Activated gamma-delta T cell treated with Interleukin-2 at 50 U/mL for 16 hours (primary cell): ENCODE measurements at regions not wholly inside any gene's neighbourhood (a gene's known extent, or its start where the extent isn't known, plus 50 kb on each side); places are given as distances from the start of the nearest gene placed in this dataset.

Source experiments
- DNase-seq: peaks from one replicate; pipeline ENCODE4 v3.0.0-alpha.2; 2020

DNA sequence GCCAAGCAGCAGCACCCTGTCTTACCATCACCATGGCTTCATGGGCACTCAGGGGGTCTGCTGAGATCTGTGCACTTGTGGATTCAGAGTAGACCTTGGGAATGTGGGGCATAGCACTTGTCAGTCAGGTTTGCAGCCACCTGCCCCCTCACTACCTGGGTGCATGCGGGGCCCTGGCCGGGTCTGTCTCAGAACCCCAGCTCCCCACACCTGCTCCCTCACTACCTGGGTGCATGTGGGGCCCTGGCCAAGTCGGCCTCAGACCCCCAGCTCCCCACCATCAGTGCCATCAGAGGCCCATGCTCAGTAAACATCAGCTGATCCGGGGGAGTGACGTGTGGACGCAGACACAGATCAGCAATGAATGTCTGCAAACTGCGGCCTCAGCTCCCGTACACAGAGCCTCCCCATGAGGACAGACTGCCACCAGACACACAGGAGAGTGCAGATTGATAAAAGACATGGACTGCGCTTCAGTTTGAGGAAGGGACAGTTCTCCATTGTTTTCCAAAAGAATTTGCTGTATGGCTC, 205.1 kb downstream of the GLI2 start:
- no peak for DNase-seq

DNA sequence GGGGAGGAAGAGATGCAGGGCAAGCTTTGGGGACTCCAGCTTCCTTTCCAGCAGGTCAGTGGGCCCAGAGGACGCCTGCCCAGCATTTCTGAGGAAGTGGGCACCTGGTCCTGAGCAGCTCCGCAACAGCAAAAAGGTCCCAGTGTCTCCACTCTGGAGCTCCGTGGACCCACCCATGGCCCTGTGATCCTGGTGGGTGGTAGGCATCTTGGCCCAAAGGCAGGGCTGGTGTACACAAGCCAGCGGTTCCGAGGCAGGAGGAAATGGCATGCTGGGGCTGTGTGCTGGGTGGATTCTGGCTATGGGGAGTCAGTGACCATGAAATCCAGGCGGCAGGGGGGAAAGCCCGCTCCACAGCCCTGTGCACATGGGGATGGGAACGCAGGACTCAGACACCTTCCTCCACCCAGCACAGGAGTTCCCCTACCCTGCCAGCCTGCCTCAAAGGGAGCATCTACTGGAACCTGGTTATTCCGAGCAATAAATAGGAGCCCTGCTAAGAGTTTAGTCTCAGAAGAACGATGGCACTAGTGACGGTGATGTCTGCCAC, 206.0 kb downstream of the GLI2 start:
- no peak for DNase-seq

DNA sequence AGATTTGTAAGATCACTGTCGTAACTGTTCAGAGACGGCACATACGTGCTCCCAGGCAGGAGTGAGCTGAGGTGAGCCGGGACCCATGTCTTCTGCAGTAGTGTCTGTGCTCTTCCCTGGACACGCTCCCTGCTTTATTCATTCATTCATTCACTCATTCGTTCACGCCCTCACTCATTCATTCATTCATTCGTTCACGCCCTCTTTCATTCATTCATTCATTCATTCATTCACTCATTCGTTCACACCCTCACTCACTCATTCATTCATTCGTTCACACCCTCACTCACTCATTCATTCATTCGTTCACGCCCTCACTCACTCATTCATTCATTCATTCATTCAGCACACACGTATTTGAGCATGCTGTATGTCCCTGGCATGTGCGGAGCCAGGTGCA, 207.0 kb downstream of the GLI2 start:
- DNase-seq: no peak

DNA sequence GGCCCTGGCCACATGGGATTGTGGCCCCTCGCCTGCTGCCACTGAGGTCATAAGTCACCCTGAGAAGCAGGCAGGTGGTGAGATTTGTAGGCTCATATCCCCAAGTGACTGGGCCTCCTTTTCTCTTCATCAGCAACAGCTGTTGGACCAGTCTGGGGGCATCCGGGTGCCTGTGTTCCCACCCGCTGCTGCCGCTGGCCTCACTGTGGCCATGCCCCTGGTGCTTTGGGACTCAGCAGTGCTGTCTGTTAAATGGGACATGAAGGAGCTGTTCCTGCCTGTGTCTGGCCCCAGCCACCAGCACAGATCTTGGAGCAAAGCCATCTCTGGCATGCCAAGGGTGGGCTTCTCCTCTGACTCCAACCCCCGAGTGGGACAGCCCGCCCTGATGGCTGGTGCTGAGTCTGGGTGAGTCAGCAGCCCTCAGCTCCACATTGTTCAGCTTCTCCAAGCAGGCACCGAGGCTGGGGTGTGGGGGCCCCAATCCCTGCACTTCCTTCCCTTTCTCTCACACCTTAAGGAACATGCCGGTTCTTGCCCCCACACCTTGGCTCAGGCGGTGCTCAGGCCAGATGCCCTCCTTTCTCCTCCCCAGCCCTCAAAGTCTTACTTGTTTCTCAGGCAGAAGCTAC, 207.9 kb downstream of the GLI2 start:
- no peak for DNase-seq

DNA sequence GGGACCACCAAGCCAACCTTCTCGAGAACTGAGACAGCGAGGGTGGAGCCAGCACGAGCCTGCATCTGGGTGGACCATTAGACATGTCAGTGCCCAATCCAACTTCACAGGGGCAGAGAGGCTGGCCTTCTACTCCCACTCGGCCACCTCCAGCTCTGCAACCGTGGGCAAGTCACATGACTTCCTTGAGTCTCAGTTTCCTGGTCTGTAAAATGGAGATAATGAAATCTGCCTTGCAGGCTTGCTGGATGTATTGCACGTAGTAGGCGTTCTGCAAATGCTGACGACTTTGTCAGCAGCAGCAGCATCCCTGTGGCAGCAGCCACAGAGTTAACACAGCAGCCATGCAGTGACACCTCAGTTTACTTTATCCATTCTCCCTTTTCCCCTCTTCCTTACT, 208.9 kb downstream of the GLI2 start:
- DNase-seq: no peak

DNA sequence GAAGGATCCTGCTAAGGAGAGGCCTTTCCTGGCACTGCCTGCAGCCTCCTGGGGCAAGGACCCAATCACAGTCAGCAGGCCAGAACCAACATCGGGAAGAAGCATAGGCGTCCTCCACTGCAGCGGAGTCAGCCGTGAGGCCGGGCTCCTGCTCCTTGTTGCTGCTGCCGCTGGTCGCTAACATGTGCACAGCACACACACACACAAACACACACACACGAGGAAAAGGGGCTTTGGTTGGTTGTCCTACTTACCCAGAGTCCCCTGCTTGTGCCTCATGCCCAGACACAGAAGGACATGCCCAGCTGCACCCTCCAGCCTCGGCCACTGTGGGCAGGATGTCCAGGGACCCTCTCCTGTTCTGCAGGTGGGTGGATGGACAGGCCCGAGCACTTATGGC, 209.4 kb downstream of the GLI2 start:
- no peak for DNase-seq

DNA sequence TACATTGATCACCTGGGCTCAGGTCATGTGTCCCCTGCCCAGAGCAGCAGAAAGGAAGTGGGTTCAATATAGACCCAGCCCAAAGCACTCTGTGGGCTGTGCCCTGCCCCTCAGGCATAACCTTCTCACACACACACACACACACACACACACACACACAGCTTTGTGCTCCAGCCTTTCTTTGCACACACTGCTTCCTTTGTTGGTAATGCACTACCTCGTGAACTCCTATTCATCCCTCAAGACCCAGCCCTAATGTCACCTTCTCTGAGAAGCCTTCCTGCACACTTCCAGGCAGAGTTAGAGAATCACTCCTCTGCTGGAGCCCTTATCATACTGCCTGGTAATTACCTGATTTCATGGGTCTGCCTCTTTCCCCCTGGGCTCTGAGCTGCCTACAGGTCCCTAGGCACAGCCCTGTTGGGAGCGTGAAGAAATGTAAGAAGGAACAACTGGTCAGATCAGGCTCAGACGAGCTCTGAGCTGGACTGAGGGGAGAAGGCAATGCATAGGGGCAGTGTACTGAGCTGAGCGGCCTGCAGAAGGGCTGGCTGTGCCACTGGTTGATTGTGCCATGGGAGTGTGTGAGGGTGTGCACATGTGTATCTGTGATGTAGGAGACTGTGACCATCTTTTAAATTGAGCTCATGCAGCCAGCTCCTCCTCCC, 210.3 kb downstream of the GLI2 start:
- no peak for DNase-seq

DNA sequence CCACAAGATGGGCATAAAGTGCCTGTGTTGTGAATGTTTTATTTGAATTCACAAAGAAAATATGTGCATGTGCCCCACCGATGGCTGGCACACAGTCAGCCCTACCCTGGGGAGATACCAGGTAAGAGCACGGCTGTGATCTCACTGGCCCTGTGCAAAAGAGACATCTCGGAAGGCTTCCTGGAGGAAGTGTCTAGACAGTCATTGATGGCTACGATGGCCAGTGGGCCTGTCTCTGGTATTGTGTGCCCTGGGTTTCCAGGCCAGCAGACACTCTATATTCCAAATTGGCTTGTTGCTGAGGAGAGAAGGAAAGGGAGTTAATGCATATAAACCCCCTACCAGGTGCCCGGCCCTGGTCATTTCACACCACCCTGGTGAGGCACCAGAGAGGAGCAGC, 211.7 kb downstream of the GLI2 start:
- DNase-seq: no peak

DNA sequence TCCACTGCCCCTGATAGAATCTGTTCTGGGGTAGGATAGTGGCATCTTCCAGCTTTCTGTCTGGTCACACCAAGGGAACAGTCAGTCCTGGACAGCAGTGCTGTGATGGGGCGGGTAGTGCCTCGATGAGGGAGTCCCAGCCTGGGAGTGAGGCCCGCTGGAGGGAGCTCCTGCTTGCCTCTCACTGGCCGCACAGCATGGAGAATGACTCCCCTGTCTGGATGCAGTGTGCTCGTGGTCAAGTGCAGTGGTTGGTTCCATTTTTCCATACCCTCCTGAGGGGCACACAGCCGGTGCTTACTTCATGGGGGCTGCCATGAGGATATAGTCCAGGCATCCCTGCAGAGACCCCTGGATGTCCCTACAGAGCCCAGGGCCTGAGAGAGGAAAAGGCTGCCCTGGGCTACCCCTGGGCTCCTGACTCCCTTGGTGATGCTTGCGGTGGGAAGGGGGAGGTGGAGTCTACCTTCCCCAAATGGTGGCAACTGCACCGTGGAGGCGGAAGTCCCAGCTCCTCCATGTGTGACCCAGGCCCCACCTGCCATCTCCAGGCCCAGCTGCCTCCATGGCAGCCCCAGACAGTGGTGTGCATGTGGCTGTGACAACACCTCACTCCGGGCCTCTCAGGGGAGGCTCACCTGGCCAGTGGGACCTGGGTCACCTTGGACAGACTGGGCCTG, 212.5 kb downstream of the GLI2 start:
- no peak for DNase-seq

DNA sequence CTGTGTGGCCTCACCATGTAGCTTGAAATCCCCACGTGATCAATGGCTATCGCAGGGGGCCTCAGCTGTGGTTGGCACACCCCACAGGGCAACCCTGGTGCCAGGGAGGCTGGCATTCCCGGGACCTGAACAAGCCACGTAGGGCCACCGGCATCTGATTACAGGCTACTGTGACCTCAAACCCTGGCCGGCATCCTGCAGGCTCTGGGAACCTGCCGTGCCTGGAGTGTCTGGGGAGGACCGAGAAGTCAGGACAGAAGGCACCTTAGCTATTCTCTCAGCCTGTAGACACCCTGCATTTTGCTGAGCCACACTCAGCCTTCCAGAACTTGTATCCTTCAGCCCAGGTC, 213.0 kb downstream of the GLI2 start:
- no peak for DNase-seq

DNA sequence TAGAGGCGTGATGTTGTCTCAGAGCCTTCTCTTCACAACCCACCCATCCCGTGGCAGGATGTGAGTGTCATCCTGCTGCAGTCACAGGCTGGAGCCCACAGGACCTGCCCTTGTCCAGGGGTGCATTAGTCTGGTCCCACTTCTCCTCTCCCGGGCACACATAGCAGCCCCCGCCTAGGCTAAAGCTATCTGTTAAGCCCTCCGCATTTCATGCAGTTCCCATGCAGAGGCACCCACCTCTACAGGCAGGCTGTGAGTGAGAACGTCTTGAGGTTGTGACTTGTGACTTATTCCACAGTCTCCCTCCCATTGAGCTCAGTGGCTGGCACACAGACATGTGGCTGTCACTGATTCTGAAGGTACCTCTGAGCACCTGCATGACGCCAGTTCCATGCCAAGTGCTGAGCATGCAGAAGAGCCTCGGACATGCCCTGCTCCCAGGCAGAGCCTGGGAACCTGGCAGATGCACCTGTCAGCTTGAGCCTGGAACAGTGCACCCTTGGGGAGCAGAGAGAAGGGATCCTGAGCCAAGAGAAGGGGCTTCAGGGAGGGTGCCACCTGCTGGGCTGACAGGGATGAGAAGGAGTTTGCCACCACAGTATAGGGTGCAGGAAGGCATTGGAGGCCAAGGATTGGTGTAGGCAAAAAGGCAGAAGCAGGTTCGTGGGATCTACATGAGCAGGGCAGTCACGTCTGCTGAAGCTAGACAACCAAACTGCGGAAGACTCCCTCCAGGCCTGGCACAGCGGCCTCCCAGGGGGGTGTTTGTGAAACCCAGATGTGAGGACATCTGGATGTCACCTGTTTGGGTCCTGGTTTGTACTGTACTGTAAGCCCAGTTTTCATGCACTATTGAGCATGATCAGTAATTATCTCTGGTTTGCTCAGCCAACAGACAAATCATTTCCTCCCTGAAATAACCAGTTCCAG, 213.6 kb downstream of the GLI2 start:
- DNase-seq: no peak

DNA sequence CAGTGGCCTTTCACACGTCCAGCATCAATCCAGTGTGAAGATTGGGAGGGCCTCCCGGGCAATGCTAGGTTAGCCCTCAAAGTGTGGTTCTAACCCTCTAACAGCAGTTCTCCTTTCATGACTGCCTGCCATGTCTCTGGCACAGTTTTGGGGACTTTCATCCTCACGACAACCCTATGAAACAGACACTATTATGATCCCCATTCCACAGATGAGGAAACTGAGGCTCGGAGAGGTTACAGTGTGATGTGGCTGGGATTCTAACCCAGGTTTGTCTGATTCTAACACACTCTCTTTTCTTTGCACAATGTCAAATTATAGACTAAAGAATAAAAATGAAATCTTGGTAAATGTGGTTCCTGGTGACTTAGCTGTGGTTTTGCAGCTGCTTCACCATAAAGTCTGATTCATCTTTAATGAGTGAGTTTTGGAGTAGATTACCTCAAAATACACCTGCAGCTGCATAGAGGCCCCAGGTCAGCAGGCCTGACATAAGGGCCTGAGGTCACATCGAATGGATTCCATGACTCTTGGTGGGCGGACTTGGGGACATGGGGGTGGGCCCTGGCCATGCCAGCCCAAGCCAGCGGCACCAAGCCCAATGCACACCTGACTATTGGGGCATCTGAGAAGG, 214.4 kb downstream of the GLI2 start:
- no peak for DNase-seq

DNA sequence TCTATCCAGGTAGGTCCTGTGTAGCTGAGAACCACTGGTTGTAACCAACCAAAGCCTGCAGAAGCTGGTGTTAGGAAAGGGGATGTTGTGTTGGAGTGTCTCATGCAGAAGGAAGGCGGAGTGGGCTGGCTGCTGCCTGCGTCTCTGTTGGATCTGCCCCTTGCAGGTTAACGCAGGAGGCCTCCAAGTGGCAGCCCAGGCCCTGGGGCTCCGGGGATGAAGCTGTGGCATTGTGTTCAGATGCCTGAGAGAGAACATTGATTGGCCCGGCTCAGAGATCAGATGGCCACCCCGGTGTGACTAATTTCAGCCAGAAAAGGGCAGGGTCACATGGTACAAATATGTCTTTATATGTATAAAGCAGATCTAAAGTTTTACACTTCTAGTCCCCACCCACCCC, 216.0 kb downstream of the GLI2 start:
- no peak for DNase-seq

DNA sequence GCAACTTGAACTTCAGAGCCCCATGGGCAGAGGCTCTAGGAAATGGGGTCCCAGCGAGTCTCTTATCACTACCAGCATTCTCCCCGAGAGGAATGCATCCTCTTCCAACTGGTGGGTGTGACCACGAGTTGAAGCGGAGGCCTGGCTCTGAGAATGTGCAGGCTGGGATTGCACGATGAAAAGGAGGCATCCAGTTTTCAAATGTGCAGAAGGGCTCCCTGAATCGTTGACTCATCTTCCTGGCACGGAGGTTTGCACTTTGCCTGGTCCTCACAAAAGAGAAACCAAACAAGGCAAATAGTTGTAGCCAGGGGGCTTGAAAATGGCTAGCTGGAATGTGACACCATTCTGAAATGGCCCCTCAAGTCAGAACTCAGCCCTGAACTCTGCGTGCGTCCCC, 216.7 kb downstream of the GLI2 start:
- no peak for DNase-seq

DNA sequence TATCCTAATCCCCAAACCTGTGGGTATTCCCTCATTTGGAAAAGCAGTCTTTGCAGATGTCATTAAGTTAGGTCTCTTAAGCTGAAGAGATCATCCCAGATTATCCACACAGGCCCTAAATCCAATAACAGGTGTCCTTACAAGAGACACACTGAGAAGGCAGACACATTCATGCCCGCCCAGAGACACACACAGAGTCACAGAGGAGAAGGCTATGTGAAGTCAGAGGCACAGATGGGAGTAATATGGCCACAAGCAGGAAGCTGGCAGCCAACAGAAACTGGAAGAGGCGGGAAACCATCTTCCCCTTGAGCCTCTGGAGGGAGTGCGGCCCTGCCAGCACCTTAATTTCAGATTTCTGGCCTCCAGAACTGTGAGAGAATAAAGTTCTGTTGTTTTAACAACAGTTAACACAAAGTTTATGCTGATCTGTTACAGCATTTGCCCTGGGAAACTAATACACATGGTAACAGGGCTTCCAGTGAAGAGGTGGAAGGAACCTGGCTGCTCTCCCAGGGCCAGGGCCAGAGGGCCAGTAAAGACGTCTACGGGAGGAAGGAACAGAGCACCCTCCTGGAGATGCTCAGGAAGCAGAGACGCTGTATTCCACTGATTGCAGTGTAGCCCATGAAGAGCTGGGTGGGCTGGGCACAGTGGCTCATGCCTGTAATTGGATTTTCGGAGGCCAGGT, 217.5 kb downstream of the GLI2 start:
- no peak for DNase-seq

DNA sequence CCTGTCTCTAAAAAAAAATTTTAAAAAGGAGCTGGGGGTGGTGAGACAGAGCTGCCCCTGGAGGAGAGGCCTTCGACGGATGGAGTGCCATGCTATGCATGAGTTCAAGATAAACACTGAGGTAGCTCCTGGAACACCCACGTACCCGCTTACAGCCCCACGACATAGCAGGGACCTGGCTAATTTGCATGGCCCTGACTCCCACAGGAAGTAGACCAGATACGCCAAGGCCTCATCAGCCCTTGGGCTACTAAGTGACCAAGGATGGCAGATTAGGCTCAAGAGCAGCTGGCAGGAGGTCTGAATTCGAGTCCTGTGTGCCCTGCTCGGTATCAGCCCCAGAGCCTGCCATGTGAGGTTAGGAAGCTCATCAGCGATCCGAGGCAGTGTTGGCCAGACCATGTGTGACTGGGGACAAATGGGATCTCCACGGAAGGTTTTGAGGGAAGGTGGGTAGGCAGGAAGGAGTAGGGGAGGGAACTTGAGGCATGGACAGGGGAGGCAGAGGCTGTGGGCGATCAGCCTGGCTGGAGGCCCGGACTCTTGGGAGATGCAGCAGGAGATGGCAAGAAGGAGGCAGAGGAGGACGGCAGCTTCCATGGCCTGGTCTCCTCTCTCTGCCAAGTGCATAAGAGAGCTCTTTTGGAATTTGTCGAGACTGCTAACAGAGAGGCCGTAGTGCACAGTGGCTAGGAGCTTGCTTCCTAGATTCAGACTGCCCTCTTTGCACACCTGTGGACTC, 218.3 kb downstream of the GLI2 start:
- DNase-seq: no peak

DNA sequence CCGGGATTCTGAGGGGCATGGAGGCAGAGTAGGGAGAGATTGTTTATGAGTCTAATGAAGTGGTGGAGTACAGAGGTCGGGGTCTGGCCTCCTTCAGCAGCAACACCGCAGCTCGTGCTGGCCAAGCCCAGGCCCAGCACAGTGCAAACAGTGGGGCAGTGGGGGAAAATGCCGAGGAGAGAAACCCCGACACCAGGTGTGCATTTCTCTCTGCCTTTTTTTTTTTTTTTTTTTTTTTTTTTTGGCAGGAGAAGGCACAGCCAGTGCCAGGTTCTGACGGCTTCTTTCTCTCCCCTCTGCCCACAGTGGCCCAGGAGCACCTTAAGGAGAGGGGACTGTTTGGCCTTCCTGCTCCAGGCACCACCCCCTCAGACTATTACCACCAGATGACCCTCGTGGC, 219.3 kb downstream of the GLI2 start:
- no peak for DNase-seq

DNA sequence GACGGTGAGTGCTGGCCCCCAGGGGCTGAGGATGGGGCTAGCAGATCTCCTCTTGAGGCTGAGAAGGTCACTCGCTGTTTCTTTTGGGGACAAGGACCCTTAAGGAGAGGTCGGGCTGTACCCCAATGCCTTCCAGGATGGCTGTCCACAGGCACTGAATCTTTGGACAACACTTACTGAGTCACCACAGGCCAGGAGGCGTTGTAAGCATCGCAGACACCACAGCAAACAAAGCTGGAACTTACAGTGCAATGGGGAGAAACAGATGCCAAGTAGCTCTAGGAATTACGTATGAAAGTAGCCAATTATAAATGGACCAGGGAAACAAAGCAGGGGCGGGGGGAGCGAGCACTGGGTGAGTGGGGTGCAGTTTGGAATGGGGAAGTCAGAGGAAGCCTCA, 219.8 kb downstream of the GLI2 start:
- no peak for DNase-seq

DNA sequence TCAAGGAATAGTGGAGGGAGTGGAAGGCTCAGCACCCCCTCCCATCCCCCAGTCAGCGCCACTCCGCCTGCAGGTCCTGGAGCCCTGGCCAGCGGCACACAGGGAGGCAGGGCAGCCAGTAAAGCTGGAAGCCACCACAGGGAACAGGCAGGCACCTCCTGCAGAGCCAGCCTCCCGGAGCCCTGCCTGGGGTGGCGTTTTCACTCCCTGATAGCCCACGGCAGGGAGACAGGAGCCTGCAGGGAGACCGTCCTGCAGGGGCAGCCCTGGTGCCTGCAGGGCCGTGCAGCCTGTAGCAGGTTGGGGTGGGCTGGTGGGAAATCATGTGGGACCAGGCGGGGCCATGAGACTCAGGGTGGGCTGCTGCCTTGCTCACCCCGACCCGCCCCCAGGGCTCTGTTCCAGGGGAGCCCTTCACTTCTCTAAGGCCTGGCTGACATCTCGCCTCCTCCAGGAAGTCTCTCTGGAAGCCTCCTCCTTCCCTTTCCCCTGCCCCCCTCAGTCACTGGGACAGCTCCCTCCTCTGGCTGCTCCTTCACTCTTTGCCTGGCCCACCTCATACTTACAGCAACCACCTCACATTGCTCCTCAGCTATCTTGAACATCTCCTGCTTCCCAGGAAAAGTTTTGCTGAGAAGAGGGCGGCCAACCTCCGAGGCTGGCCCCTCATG, 221.0 kb downstream of the GLI2 start:
- DNase-seq: no peak

DNA sequence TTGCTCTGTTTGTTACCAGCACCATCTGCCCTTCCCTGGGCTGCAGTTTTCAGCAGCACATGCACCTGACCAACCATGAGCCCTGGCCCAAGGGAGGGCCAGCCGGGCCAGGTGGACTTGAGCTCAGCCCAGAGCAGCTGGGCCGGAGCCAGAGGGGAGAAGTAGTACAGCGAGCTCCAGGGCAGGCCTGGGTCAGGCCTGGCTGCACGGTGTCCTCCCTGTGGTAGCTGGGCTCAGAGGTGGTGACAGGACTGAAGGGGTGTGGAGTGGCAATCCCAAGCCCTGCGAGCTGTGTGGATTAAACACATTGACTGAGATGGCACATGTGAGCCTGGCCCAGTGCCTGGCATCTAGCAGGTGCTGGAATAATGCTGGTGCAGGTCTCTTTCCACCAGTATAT, 222.2 kb downstream of the GLI2 start:
- no peak for DNase-seq
